Embryonic facial prominence (tissue), 1 donor: ENCODE measurements at regions not wholly inside any gene's neighbourhood (a gene's known extent, or its start where the extent isn't known, plus 50 kb on each side); places are given as distances from the start of the nearest gene placed in this dataset.
"Not testable (repeated sequence)": the region's sequence is repeated elsewhere in the genome, so short reads cannot be mapped to it uniquely, and the experiment has no call there.

Experiments used
- DNase-seq: peaks from one replicate; pipeline ENCODE4 v3.0.0-alpha.2; 2016; ENCODE audit errors: extremely low spot score

DNA sequence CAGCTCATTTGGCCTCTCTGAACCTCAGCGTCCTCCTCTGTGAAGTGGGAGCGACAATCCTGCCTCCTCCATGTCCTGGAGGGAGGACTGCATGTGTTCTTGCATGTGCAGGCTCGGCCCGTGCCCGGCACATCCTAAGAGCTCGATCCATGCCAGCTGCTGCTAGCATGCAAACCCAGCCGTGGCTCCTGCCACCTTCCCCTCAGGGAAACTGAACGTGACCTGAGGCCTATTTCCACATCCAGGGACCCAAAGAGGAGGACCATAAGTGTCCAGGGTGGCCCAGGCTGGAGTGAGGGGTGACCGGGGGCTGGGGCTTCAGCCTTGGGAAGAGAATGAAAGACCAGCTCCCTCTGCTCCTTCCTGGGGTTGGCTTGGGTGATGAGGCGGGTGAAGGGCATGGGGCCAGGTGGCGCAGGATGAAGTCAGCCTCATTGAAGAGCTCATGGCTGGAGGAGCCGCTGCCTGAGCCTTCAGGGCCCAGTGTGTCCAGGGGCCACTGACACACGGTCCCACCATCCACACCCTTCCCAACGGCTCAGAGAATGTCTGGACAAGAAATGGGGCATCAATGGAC is 115.7 kb upstream of the AKAP13 start:
- not testable (repeated sequence) for DNase-seq

- DNase-seq: not testable (repeated sequence)
Measured at GRCh38 chr15:85267158-85267857, 113.1 kb upstream of the AKAP13 start.

GRCh38 chr15:85274315-85275050 is 105.9 kb upstream of the AKAP13 start:
- no peak for DNase-seq

- no peak for DNase-seq
Measured at GRCh38 chr15:85276508-85276907, 103.9 kb upstream of the AKAP13 start.

DNA sequence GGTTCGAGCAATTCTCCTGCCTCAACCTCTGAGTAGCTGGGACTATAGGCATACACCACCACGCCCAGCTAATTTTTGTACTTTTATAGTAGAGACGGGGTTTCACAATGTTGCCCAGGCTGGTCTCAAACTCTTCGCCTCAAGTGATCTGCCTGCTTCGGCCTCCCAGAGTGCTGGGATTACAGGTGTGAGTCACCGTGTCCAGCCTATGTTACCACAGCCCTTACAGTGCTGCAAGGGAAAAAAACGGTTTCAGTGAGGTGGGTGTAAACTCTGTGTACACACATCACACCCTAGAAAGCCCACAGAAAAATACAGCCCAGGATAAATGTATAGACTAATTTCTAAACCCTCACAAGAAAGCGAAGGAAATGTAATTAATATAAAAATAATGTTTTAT is 103.5 kb upstream of the AKAP13 start:
- no peak for DNase-seq

DNA sequence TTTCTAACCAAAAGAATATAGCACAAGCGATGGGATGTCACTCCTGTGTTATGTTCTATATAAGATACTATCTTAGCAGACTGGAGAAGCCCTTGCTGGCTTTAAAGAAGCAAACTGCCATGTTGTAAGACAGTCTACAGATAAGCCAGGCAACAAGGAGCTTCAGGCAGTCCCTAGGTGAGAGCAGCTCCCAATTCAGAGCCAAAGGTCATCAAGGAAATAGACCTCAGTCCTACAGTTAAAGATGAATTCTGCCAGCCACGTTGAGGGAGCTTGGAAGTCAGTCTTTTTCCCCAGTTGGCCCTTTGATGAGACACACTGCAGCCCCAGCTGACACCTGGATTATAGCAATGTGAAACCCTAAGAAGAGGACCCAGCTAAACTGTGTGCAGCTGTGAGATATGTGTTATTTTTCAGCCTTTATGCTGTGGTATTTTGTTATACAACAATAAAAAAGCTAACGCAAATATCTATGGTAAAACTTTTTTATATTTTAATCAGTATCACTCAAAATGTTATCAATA is 102.5 kb upstream of the AKAP13 start:
- DNase-seq: no peak

GRCh38 chr15:85280203-85280602 is 100.2 kb upstream of the AKAP13 start:
- DNase-seq: no peak

DNA sequence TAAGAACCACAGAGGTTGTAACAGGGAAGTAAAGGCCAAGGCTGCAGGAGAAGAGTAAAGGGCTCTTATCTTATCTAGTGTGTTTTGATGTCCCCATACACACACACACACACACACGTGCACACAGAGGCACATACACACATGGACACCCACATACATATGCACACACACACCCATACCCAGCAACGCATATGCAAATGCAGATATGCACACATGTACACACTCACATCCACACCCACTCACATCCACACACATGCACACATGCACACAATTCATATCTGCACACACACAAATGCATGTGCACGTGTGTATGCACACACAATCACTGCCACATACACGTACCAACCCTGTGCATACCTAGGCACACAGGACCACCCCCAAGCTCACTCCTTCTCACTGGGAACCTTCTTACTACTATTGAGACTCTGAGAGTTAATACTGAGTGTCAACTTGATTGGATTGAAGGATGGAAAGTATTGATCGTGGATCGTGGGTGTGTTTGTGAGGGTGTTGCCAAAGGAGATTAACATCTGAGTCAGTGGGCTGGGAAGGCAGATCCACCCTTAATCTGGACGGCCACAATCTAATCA is 99.0 kb upstream of the AKAP13 start:
- DNase-seq: no peak

DNA sequence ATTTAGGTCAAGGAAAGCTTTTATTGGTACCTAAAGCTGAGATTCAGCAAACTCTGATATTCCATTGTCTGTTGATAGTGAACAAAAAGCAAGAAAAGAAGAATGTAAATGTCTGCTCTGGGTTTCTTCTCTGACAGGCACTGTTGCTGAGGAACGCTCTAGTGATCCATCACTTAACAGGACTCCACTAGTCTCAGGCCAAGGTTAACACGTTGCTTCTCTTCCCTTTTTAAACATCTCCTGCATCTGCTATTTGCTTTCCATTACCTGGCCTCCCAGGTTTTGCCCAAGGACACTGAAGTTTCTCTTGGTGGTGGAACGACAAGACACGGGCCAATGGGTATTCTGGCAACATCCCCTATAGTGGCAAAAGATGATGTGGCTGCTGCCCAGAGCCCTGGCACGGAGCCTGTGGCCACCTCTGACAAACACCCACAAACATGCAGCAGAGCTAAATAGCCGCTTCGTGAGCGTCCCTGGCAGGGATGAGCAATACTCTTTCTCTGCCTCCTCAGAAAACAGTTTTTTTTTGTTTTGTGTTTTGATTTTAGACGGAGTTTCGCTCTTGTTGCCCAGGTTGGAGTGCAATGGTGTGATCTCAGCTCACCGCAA is 97.8 kb upstream of the AKAP13 start:
- DNase-seq: no peak

GRCh38 chr15:85283815-85284214 is 96.6 kb upstream of the AKAP13 start:
- DNase-seq: not testable (repeated sequence)

GRCh38 chr15:85284497-85284896 is 95.9 kb upstream of the AKAP13 start:
- DNase-seq: no peak

DNA sequence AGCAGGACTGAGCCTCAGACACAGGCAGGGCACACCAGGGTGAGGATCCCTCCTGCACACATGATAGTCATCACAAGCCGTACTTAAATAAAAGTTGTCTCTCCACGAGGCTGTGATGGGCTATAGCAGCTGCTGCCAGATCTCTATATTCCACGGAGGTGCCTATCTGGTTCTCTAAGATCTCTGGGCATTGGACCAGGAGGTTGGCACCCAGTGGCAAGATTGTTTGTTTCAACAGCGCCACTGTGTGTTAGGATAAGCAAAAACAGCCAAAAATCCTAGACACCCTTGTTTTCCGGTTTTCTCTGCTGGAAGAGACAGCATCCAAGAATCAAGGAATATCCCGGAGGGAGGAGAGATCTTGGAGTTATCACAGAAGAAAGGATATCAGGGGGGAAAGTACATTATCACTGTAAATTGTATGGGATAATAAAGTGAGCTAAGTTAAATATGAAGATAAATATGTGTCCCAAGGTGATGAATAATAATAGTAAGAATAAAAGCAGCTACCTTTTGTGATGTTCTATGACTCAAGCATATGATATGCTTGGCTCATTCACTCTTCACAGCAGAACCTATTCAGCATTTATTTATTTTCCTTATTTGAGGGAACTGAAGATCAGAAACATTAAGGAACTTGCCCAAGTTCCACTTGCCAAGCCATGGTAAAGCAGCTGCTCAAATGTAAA is 90.6 kb upstream of the AKAP13 start:
- no peak for DNase-seq

- not testable (repeated sequence) for DNase-seq
Measured at GRCh38 chr15:85292583-85292982, 87.8 kb upstream of the AKAP13 start.

- DNase-seq: peak; percentile 40
Measured at GRCh38 chr15:85296615-85297402, 83.6 kb upstream of the AKAP13 start.

DNA sequence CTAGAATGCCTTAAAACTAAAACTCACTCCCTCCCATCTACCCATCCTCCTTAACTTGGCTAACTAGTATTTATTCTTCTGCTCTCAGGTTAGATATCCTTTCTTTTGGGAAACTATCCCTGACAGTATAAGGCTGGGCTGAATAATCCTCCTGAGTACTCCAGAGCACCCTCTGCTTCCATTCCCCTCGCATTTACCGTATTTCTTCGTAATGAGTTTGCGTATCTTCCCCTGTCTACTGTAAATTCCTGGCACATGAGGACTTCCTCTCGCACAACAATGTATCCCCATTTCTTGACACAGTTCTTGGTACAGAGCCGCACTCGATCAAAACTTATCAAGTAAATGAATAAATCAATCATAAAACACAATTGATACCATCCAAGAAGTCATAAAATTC is 82.9 kb upstream of the AKAP13 start:
- DNase-seq: no peak

DNA sequence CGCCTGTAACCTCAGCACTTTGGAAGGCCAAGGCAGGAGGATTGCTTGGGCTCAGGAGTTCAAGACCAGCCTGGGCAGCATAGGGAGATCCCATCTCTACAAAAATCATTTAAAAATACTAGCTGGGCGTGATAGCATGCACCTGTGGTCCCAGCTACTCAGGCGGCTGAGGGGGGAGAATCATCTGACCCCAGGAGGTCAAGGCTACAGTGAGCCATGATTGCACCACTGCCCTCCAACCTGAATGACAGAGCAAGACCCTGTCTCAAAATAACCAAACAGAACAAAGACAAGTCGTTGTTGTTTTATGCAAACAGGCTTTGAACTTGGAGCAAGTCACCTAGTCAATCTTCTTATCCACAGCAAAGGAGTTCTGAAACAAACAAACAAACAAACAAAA is 82.0 kb upstream of the AKAP13 start:
- no peak for DNase-seq

GRCh38 chr15:85298941-85299340 is 81.5 kb upstream of the AKAP13 start:
- no peak for DNase-seq

GRCh38 chr15:85302271-85302670 is 78.1 kb upstream of the AKAP13 start:
- no peak for DNase-seq

- DNase-seq: no peak
Measured at GRCh38 chr15:85305050-85305449, 75.4 kb upstream of the AKAP13 start.

- no peak for DNase-seq
Measured at GRCh38 chr15:85306946-85307686, 73.3 kb upstream of the AKAP13 start.
